NCI-H2196 (cell line): ENCODE measurements at regions not wholly inside any gene's neighbourhood (a gene's known extent, or its start where the extent isn't known, plus 50 kb on each side); places are given as distances from the start of the nearest gene placed in this dataset.

Experiments
- DNase-seq: peaks from one replicate; lab custom pipeline; 2025; ENCODE audit not compliant: unreplicated experiment; lab: John Stamatoyannopoulos, UW

- no peak for DNase-seq
These were observed 189.1 kb downstream of the ANXA2 start for GRCh38 chr15:60208709-60209108.

DNA sequence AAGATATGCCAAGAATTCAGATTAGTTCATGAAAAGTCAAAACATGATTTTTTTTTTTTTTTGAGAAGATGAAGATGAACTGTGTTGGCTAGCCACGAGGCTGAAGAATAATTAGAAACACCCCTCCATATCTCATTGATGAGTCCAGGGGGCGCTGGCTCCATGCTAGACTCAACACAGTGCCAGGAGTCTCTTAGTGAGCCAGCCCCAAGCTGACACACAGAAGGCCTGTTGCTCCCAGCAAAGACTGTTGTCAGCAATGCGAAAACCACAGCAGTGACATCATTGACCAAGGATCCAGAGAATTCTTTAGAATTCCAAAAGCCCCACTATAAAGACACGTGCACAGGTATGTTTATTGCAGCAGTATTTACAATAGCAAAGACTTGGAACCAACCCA, 185.2 kb downstream of the ANXA2 start:
- DNase-seq: no peak

DNA sequence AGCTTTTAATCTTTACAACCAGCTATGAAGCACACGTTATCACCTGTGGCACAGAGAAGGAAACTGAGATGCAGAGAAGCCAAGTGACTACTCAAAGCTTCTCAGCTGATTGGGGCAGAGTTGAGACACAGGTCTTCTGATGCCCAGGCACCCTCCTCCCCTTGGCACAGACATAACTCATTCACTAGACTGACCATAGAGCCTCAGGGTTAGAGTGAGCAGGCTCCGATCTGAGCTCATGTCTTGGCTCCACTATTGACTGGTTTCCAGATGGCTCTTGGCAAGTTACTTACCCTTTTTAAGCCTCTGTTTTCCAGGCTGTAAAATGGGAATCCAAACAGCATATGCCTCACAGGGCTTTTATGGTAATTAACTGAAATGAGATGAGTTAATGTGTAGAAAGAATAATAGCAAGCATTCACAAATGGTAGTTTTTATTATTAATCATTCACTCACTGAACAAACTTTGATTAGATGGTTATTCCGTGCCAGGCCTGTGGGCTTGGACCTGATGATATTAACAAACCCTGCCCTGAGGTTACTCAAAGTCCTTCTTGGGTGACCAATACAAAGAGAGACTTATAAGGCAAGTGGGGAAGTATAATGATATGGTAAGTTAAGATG, 184.3 kb downstream of the ANXA2 start:
- DNase-seq: no peak

DNA sequence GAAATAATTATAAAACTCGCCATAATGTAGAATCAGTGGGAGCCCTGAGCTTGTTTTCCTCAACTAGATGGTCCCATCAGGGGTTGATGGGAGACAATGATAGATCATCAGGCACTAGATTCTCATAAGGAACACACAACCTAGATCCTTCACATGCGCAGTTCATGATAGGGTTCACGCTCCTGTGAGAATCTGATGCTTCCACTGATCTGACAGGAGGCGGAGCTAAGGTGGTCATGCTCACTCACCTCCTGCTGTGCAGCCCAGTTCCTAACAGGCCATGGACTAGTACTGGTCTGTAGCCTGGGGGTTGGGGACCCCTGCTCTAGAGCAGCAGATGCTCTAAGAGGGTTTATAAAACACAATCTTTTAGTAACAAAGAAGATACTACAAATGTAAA, 183.6 kb downstream of the ANXA2 start:
- no peak for DNase-seq

DNA sequence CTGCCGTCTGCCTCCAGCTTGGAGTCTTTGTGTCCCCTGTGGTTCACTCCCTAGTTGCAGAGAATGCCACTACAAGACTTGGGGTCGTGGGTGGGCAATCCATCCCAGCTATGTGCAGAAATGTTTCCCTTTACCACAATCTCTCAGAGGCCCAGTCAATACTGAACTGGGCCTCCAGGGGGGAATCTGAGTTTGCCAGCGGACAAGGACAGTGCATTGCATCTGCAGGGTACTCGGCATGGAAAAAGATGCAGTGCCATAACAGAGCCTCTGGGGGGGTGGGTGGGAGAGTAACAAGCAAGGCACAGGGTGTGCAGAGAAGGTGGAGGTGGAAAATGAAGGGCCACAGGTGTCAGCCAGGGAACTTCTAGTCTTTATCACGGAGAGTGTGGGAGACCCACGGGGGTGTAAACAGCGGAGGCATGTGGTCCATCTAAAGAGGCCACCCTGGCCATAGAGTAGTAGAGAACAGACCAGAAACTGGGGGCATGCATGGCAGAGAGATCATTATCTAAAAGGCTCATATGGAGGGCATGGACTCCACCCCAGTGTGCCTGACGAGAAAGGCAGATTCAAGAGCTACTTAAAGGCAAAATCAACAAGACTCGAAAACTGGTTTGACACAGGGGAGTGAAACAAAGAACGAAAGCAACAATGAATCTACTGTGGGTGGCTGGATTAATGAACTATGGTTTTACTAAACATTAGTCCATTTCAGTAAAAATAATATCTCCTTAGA, 182.4 kb downstream of the ANXA2 start:
- DNase-seq: no peak

DNA sequence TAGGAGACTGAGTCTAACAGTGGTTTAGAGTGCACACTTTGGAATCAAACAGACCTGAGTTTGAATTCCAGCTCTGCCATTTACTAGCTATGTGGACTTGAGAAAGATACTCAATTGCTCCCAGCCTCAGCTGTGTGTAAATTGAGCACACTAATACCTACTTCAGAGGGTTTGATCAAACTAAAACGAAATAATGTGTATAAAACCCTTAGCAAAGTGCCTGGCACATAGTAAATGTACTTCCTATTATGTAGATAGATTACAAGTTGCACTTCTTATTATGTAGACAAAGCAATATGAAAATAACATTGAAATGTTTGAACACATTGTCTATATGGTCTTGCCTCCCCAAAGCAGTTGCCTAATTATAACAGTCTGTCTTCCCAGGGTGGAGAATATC, 180.6 kb downstream of the ANXA2 start:
- DNase-seq: no peak

GRCh38 chr15:60218256-60218655, 179.5 kb downstream of the ANXA2 start:
- no peak for DNase-seq

- no peak for DNase-seq
These were observed 177.9 kb downstream of the ANXA2 start for GRCh38 chr15:60219866-60220265.

DNA sequence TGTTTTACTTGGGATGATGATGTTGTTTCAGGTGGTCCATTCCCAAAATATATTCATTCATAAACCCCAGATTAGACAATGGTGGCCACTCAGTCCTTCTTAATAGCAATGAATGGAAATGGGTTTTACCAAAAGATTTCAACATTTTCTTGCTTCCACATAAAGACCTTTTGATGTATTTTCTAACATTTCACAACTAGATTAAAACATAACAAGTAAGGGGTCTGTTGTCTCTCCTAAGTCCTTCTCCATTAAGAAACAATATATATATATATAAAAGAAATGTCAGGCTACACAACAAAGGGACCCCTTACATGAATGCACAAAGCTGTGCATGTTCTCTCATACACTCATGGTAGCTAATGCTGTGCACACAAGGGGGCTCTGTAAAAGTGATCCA, 176.4 kb downstream of the ANXA2 start:
- no peak for DNase-seq

DNA sequence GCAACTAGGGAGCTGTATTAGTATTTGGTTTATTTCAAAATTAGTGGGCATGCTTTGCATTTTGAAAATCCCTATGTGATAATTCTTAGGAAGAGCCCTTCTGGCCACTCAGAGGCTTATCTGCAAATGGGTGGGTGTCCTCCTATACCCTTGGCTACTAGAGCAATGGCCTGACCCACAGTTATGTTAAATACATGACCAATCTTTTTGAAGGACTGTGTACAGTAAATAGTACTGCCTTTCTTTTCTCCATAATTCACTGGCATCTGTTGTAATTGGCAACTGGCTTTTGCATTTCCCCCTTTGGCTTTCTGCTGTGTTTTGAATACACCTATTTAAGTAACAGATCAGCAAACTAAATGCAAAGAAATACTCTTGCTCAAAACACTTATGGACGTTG, 175.4 kb downstream of the ANXA2 start:
- DNase-seq: no peak

DNA sequence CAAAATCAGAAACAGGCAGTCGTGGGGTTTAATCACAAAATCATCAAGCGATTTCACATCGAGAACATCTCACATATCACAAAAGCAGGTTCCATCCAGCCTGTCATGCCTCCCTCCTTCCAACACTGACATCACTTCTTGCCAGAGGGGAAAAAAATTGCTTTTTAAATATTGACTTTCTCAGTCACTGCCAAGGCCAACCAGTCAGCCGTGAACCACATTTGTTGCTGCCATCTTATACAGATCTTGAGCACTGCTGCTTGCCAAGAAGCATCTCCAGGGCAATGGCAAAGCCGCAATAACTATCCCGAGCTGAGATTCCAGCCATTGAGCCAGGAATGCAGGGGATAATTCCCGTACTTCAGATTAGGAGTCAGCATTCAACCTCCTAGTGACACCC, 174.6 kb downstream of the ANXA2 start:
- peak; percentile 20 for DNase-seq

DNA sequence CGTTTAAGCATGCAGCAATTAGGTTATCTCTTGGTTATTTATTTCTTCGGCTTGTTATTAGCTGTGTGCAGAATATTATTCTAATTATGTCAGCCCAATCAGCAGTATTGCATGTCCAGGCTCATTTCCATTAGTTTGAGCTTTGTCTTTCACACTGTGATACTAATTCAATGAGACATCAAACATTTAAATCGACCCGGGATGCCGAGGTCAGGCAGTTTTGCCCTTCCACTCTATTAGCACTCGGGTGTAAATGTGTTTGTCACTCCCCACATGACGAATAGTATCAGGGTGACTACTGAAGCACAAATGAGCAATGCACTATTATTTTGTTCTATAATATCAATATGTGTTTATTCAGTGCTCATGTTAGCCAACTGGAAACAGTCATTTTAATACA, 170.9 kb downstream of the ANXA2 start:
- no peak for DNase-seq

GRCh38 chr15:60228101-60228500, 169.7 kb downstream of the ANXA2 start:
- DNase-seq: no peak

DNA sequence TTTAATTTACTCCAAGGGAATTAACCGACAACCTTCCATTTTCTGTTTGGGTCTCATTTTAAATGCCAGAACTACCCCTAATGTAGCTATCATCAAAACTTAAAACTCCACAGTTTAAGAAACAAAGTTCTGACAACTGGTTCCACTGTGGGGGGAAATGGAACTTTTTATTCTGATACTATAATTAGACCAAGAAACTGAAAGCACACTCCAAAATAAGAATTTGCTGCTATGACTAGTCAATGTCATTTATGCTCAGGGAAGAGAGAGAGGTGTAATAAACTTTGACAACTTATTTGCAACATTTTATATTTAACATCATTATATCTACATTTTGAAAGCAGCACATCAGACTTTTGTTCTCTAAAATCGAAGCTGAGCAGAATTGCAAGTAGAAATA, 169.2 kb downstream of the ANXA2 start:
- DNase-seq: no peak

- no peak for DNase-seq
These were observed 161.7 kb downstream of the ANXA2 start for GRCh38 chr15:60235951-60236710.

GRCh38 chr15:60237446-60237845, 160.3 kb downstream of the ANXA2 start:
- DNase-seq: no peak

- no peak for DNase-seq
These were observed 154.0 kb downstream of the ANXA2 start for GRCh38 chr15:60243769-60244168.

DNA sequence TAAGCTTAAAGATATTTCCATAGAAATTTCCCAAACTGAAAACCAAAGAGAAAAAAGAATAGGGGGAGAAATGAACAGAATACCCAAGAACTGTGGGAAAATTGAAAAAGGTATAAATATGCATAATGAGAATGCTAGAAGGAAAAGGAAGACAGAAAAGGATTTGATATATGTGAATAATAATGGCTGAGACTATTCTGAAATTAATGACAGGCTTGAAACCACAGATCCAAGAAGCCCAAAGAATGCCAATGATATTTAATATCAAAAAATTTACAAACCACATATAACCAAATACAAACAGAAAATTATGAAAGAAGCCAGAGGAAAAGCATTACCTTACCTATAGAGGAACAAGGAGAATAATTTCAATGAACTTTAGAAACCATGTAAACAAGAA, 153.0 kb downstream of the ANXA2 start:
- no peak for DNase-seq

GRCh38 chr15:60250316-60250715, 147.5 kb downstream of the ANXA2 start:
- no peak for DNase-seq

GRCh38 chr15:60251300-60252070, 146.3 kb downstream of the ANXA2 start:
- no peak for DNase-seq

DNA sequence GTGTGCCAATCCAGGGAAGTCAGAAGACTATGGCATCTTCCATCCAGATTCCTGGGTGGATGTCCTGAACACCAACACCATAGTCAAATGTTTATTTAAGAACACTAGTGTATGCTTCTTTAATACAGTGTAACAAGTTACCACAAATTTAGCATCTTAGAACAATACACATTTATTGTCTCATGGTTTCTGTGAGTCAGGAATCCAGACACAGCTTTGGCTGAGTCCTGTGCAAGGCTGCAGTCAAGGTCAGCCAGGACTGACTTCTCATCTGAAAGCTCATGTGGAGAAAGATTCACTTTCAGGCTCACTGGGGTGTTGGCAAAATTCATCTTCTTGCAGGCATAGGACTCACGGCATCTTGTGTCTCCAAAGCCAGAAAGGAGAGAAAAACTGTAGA, 143.4 kb downstream of the ANXA2 start:
- no peak for DNase-seq
